K562 (cell line): ENCODE measurements at regions not wholly inside any gene's neighbourhood (a gene's known extent, or its start where the extent isn't known, plus 50 kb on each side); places are given as distances from the start of the nearest gene placed in this dataset.

Source experiments
- ATAC-seq: fragments of 200-7000 bp; cut with Tn5 transposase; 3 replicates; pipeline ENCODE4 v1.9.1; 2020; ENCODE audit warnings: moderate library complexity
- BruUV-seq: library from RNA; stranded (reverse); fragments of 400-500 nt; replicated peaks from 2 replicates; lab custom pipeline; 2021; lab: Mats Ljungman, UMichigan
- CTCF ChIA-PET: fragments of 300-600 bp; formaldehyde crosslinking; extraction: SDS; loops from one replicate; lab custom pipeline; 2021; ENCODE audit warnings: low intra/inter-chr PET ratio; lab: Yijun Ruan, JAX
- POLR2A ChIA-PET: fragments of 300-600, 350-650 bp; sonication (Branson Sonifier 250); formaldehyde crosslinking; extraction: SDS; loops from one replicate; lab custom pipeline; 2021; ENCODE audit warnings: antibody characterized with exemption, inconsistent platforms; lab: Yijun Ruan, JAX
- DNase-seq, 4 experiments: peaks; one replicate each; pipeline versions ENCODE4 v3.0.0 to v3.0.0-alpha.2; 2011 to 2018; ENCODE audit warnings: low spot score in 3 of 4, mixed read lengths in 3 of 4; ENCODE audit errors: extremely low read depth in 1 of 4
- FAIRE-seq: peaks from 2 replicates; lab custom pipeline; 2011; peaks lifted over from hg19 to GRCh38; lab: Jason Lieb, UNC
- H2AFZ ChIP-seq: 2 replicates; pipeline ENCODE4 v1.6.0; 2011; ENCODE audit warnings: low read depth, low read length, control low read depth, inconsistent platforms
- H3K27ac ChIP-seq: fragments of 200-600 bp; 3 replicates; pipeline ENCODE4 v1.8.0; 2011; ENCODE audit warnings: low read depth, mild to moderate bottlenecking, control low read depth, inconsistent platforms, low read length, moderate library complexity, mixed read lengths; ENCODE audit errors: extremely low read depth
- H3K27me3 ChIP-seq, 2 experiments: fragments of 300-600 bp in 1 of 2; 2 replicates in 1 of 2; 3 replicates in 1 of 2; pipeline versions ENCODE4 v1.6.0 to v1.8.0; 2011; ENCODE audit warnings: inconsistent platforms in 2 of 2, low read length in 2 of 2, mild to moderate bottlenecking in 1 of 2, mixed read lengths in 1 of 2, moderate library complexity in 1 of 2; ENCODE audit not compliant: control insufficient read depth in 2 of 2, insufficient read depth in 2 of 2
- H3K36me3 ChIP-seq: fragments of 300-600 bp; 3 replicates; pipeline ENCODE4 v1.8.0; 2011; ENCODE audit warnings: mild to moderate bottlenecking, low read length, inconsistent platforms; ENCODE audit not compliant: control insufficient read depth, insufficient read depth
- H3K4me1 ChIP-seq, 2 experiments: fragments of 200-600 bp in 1 of 2; replicated peaks in 1 of 2; 2 replicates in 1 of 2; 3 replicates in 1 of 2; pipeline versions ENCODE4 v1.5.1 to v1.8.0; 2011; ENCODE audit warnings: inconsistent platforms in 2 of 2, low read length in 2 of 2, mild to moderate bottlenecking in 1 of 2, mixed read lengths in 1 of 2, moderate library complexity in 1 of 2; ENCODE audit not compliant: control insufficient read depth in 2 of 2, insufficient read depth in 2 of 2
- H3K4me2 ChIP-seq: 2 replicates; pipeline ENCODE4 v1.6.1; 2011; ENCODE audit warnings: low read length, control low read depth, inconsistent platforms, mixed read lengths; ENCODE audit not compliant: insufficient read depth
- H3K4me3 ChIP-seq: fragments of 200-600 bp; sonication (generic), shearing (Covaris generic); 2 replicates; pipeline ENCODE4 v1.5.1; 2016; ENCODE audit warnings: control low read depth, inconsistent platforms
- H3K79me2 ChIP-seq: fragments of 200-600 bp; 3 replicates; pipeline ENCODE4 v1.8.0; 2011; ENCODE audit warnings: low read length, inconsistent platforms; ENCODE audit not compliant: control insufficient read depth, insufficient read depth
- H3K9ac ChIP-seq, 2 experiments: 2 replicates each; pipeline versions ENCODE4 v1.6.0 to v1.6.1; 2011; ENCODE audit warnings: low read depth in 2 of 2, low read length in 2 of 2, control low read depth in 1 of 2, inconsistent platforms in 1 of 2, mild to moderate bottlenecking in 1 of 2, mixed read lengths in 1 of 2; ENCODE audit not compliant: insufficient read depth in 1 of 2
- H3K9me1 ChIP-seq: one replicate; pipeline ENCODE4 v1.6.0; 2011; ENCODE audit warnings: inconsistent platforms, mild to moderate bottlenecking, low read length, moderate library complexity; ENCODE audit not compliant: control insufficient read depth, insufficient read depth
- H3K9me3 ChIP-seq: replicated peaks from 2 replicates; pipeline ENCODE4 v1.5.1; 2011; ENCODE audit warnings: low read depth, low read length, inconsistent platforms; ENCODE audit not compliant: control insufficient read depth, insufficient read depth
- H4K20me1 ChIP-seq: replicated peaks from 2 replicates; pipeline ENCODE4 v1.6.1; 2011; ENCODE audit warnings: low read length, inconsistent platforms, mixed read lengths; ENCODE audit not compliant: control insufficient read depth, insufficient read depth
- CBX5 ChIP-seq: IDR thresholded peaks from 2 replicates; pipeline ENCODE4 v1.6.1; 2014; ENCODE audit warnings: low read depth, borderline replicate concordance
- DDX20 ChIP-seq: fragments of 450-650 bp; IDR thresholded peaks from 2 replicates; pipeline ENCODE4 v1.6.1; 2016; ENCODE audit warnings: missing genetic modification characterization, low read depth, mild to moderate bottlenecking, missing compliant biosample characterization, moderate library complexity
- GATAD2B ChIP-seq: fragments of 450-650 bp; IDR thresholded peaks from 2 replicates; pipeline ENCODE4 v1.6.1; 2017; ENCODE audit warnings: mild to moderate bottlenecking, borderline replicate concordance
- MEF2D ChIP-seq: conservative IDR thresholded peaks from 2 replicates; pipeline ENCODE4 v1.6.1; 2016; ENCODE audit warnings: low read depth, missing genetic modification characterization, missing compliant biosample characterization
- MXI1 ChIP-seq: IDR thresholded peaks from 2 replicates; pipeline ENCODE4 v1.6.1; 2011; ENCODE audit warnings: low read depth, mild to moderate bottlenecking, improper control_type of control experiment, low read length
- THRAP3 ChIP-seq: fragments of 450-650 bp; IDR thresholded peaks from 2 replicates; pipeline ENCODE4 v1.6.1; 2016; ENCODE audit warnings: mild to moderate bottlenecking, inconsistent platforms, borderline replicate concordance
- ZMIZ1 ChIP-seq, 2 experiments: fragments of 150-350 bp in 1 of 2; IDR thresholded peaks; 2 replicates each; pipeline ENCODE4 v1.6.1; 2012 to 2016; ENCODE audit warnings: low read depth in 2 of 2, low read length in 2 of 2, mild to moderate bottlenecking in 1 of 2, moderate library complexity in 1 of 2
- ZNF77 ChIP-seq: fragments of 250-450 bp; sonication (Bioruptor Pico); IDR thresholded peaks from 2 replicates; pipeline ENCODE4 v1.5.0; 2020
- WGBS: fragments of 100-300 bp; shearing (Covaris generic); methylation state at CpG from one replicate; pipeline ENCODE4 v1.1.6; 2016; ENCODE audit warnings: low coverage, mixed read lengths; ENCODE audit not compliant: insufficient coverage; ENCODE audit errors: missing lambda C conversion rate; 5-methylcytosine and 5-hydroxymethylcytosine counted together
- in situ Hi-C: fragments of 300-500 bp; cut with MboI; formaldehyde crosslinking; loops from 4 replicates; pipeline ENCODE4 v1.15.0; 2018; ENCODE audit warnings: inconsistent platforms, mixed read lengths
- intact Hi-C: fragments of 100-400 bp; cut with micrococcal nuclease; formaldehyde crosslinking; loops from 2 replicates; pipeline ENCODE4 v1.14.2; 2022
- TF ChIP-seq, protein P1 (sequence below): sonication (generic); formaldehyde crosslinking; IDR thresholded peaks from 2 replicates; pipeline ENCODE4 v1.8.1; 2023; ENCODE audit warnings: mild to moderate bottlenecking, missing genetic modification reagents
- TF ChIP-seq, protein P2 (sequence below): fragments of 450-650 bp; IDR thresholded peaks from 2 replicates; pipeline ENCODE4 v1.6.1; 2018; ENCODE audit warnings: mild to moderate bottlenecking, low read depth; ENCODE audit not compliant: partially characterized antibody

GRCh38 chr16:86089334-86089900 is 190.5 kb downstream of the IRF8 start:
- Histone ChIP-seq H3K4me2 (no peak overlapping the region), H3K79me2 (no peaks in the 10 kb centered on the region), H3K27ac (no peak overlapping the region), H3K27me3 (peaks cover 9 to 51% of the 10 kb centered on the region in 2 experiments; a peak in 3 of 5 replicates), H3K36me3 (no peaks in the 10 kb centered on the region), H3K9me1 (no peaks in the 10 kb centered on the region), H3K9me3 (no peaks in the 10 kb centered on the region), H3K4me1 (no peaks in the 10 kb centered on the region), H2AFZ (no peak overlapping the region), H3K4me3 (no peak overlapping the region), H3K9ac (no peak overlapping the region), H4K20me1 (no peaks in the 10 kb centered on the region; the same call in 1 of the 2 replicates)
- no peak for ATAC-seq
- no peak for FAIRE-seq
- WGBS: 1% methylated on average over 13 of the region's 14 CpGs
- no TSS peak for BruUV-seq
- ChIA-PET POLR2A (interaction anchor here (0.5 to 1.0 kb wide), 2 partner anchors 10 to 11 kb away, joined by 3 to 4 read pairs; no protein-coding TSS in a partner anchor), CTCF (interaction anchor here (0.7 kb wide), 1 partner anchor 271 kb away, joined by 3 read pairs; no protein-coding TSS in a partner anchor)
- TF ChIP-seq MEF2D (tag): no peak
- no peak for TF ChIP-seq GATAD2B
- no peak for TF ChIP-seq ZMIZ1 (IDR thresholded peaks at IDR 0.05; ENCODE audit: low read depth in 2 of 2, low read length in 2 of 2)
- no peak for TF ChIP-seq ZNF77
- TF ChIP-seq, protein P1, sequence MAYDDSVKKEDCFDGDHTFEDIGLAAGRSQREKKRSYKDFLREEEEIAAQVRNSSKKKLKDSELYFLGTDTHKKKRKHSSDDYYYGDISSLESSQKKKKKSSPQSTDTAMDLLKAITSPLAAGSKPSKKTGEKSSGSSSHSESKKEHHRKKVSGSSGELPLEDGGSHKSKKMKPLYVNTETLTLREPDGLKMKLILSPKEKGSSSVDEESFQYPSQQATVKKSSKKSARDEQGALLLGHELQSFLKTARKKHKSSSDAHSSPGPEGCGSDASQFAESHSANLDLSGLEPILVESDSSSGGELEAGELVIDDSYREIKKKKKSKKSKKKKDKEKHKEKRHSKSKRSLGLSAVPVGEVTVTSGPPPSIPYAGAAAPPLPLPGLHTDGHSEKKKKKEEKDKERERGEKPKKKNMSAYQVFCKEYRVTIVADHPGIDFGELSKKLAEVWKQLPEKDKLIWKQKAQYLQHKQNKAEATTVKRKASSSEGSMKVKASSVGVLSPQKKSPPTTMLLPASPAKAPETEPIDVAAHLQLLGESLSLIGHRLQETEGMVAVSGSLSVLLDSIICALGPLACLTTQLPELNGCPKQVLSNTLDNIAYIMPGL: no peak
- TF ChIP-seq MXI1: no peak
- no peak for TF ChIP-seq THRAP3
- no peak for TF ChIP-seq CBX5
- no peak for TF ChIP-seq DDX20
- TF ChIP-seq, protein P2, sequence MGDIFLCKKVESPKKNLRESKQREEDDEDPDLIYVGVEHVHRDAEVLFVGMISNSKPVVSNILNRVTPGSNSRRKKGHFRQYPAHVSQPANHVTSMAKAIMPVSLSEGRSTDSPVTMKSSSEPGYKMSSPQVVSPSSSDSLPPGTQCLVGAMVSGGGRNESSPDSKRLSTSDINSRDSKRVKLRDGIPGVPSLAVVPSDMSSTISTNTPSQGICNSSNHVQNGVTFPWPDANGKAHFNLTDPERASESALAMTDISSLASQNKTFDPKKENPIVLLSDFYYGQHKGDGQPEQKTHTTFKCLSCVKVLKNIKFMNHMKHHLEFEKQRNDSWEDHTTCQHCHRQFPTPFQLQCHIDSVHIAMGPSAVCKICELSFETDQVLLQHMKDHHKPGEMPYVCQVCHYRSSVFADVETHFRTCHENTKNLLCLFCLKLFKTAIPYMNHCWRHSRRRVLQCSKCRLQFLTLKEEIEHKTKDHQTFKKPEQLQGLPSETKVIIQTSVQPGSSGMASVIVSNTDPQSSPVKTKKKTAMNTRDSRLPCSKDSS: no peak
- in situ Hi-C loops (no loop called here), intact Hi-C loops (no loop called here)
- no peak for DNase-seq
